Erythroblast (primary cell): ENCODE measurements at regions not wholly inside any gene's neighbourhood (a gene's known extent, or its start where the extent isn't known, plus 50 kb on each side); places are given as distances from the start of the nearest gene placed in this dataset.

Experiments
- DNase-seq, 2 experiments: peaks; one replicate each; lab custom pipeline; 2025; lab: John Stamatoyannopoulos, UW
- GATA1 ChIP-seq: IDR thresholded peaks from 2 replicates; pipeline ENCODE4 v1.6.1; 2011; ENCODE audit warnings: low read depth, mild to moderate bottlenecking, control low read depth, low read length, moderate library complexity
- POLR2A ChIP-seq: IDR thresholded peaks from 2 replicates; pipeline ENCODE4 v1.6.1; 2011; ENCODE audit warnings: mild to moderate bottlenecking, low read length

GRCh38 chr16:5865236-5865635 lies 767.6 kb upstream of the EEF2KMT start:
- no peak for TF ChIP-seq POLR2A
- TF ChIP-seq GATA1, result no peak
- DNase-seq, result no peak

- no peak for TF ChIP-seq POLR2A
- no peak for TF ChIP-seq GATA1
- no peak for DNase-seq
Measured at GRCh38 chr16:5863071-5863606, 765.5 kb upstream of the EEF2KMT start.

- no peak for TF ChIP-seq GATA1
- TF ChIP-seq POLR2A, result no peak
- no peak for DNase-seq
Measured at GRCh38 chr16:5862103-5862840, 764.7 kb upstream of the EEF2KMT start.

GRCh38 chr16:5861241-5861640 lies 763.6 kb upstream of the EEF2KMT start:
- TF ChIP-seq POLR2A (no peak), GATA1 (no peak)
- no peak for DNase-seq

- DNase-seq, result no peak
- TF ChIP-seq POLR2A (no peak), GATA1 (no peak)
Measured at GRCh38 chr16:5858180-5858579, 760.6 kb upstream of the EEF2KMT start.

- DNase-seq, result no peak
- TF ChIP-seq POLR2A (no peak), GATA1 (no peak)
Measured at GRCh38 chr16:5854027-5854426, 756.4 kb upstream of the EEF2KMT start.

- no peak for DNase-seq
- TF ChIP-seq POLR2A (no peak), GATA1 (no peak)
Measured at GRCh38 chr16:5852151-5852550, 754.6 kb upstream of the EEF2KMT start.

- no peak for DNase-seq
- TF ChIP-seq POLR2A (no peak), GATA1 (no peak)
Measured at GRCh38 chr16:5851393-5851982, 753.9 kb upstream of the EEF2KMT start.

GRCh38 chr16:5850632-5851392 lies 753.2 kb upstream of the EEF2KMT start:
- TF ChIP-seq POLR2A (no peak), GATA1 (no peak)
- no peak for DNase-seq

GRCh38 chr16:5845046-5845445 lies 747.5 kb upstream of the EEF2KMT start:
- no peak for DNase-seq
- TF ChIP-seq GATA1, result no peak
- TF ChIP-seq POLR2A, result no peak

- TF ChIP-seq GATA1 (no peak), POLR2A (no peak)
- no peak for DNase-seq
Measured at GRCh38 chr16:5841974-5842373, 744.4 kb upstream of the EEF2KMT start.

GRCh38 chr16:5838725-5839124 lies 741.1 kb upstream of the EEF2KMT start:
- DNase-seq, result no peak
- TF ChIP-seq GATA1 (no peak), POLR2A (no peak)

- DNase-seq, result no peak
Measured at GRCh38 chr16:5838071-5838470, 740.5 kb upstream of the EEF2KMT start.

More at GRCh38 chr16:5838071-5838470, 740.5 kb upstream of the EEF2KMT start:
- TF ChIP-seq GATA1, result no peak
- no peak for TF ChIP-seq POLR2A
